IMR-90 (cell line): ENCODE measurements at regions not wholly inside any gene's neighbourhood (a gene's known extent, or its start where the extent isn't known, plus 50 kb on each side); places are given as distances from the start of the nearest gene placed in this dataset.

Source experiments
- ATAC-seq: fragments of 200-7000 bp; cut with Tn5 transposase; 2 replicates; pipeline ENCODE4 v1.9.1; 2020; ENCODE audit warnings: low read depth, mild to moderate bottlenecking, moderate library complexity
- BruUV-seq: library from RNA; stranded (reverse); fragments of 400-500 nt; replicated peaks from 2 replicates; lab custom pipeline; 2021; lab: Mats Ljungman, UMichigan
- CTCF ChIA-PET: fragments of 300-600 bp; formaldehyde crosslinking; extraction: SDS; loops from one replicate; lab custom pipeline; 2021; ENCODE audit warnings: antibody characterized with exemption; lab: Yijun Ruan, JAX
- POLR2A ChIA-PET: fragments of 300-600 bp; sonication (Branson Sonifier 250); formaldehyde crosslinking; loops from one replicate; lab custom pipeline; 2022; ENCODE audit warnings: antibody characterized with exemption; ENCODE audit not compliant: unreplicated experiment; lab: Charles Lee
- DNase-seq: peaks from one replicate; pipeline ENCODE4 v3.0.0; 2013
- H2AFZ ChIP-seq: replicated peaks from 2 replicates; pipeline ENCODE3; 2013; ENCODE audit warnings: low read length, mild to moderate bottlenecking; ENCODE audit not compliant: poor library complexity
- H2AK5ac ChIP-seq: 2 replicates; pipeline ENCODE4 v1.6.1; 2013; ENCODE audit warnings: low read depth, low read length, inconsistent platforms
- H2AK9ac ChIP-seq: replicated peaks from 2 replicates; pipeline ENCODE3; 2013; ENCODE audit warnings: mild to moderate bottlenecking, low read depth, low read length, moderate library complexity; ENCODE audit not compliant: poor library complexity
- H2BK120ac ChIP-seq: 2 replicates; pipeline ENCODE4 v1.6.1; 2013; ENCODE audit warnings: low read depth, low read length, inconsistent platforms
- H2BK15ac ChIP-seq: 3 replicates; pipeline ENCODE4 v1.6.1; 2013; ENCODE audit warnings: low read depth, low read length, inconsistent platforms
- H2BK20ac ChIP-seq: 2 replicates; pipeline ENCODE4 v1.6.1; 2013; ENCODE audit warnings: low read depth, mild to moderate bottlenecking, inconsistent platforms, low read length, moderate library complexity
- H2BK5ac ChIP-seq: 2 replicates; pipeline ENCODE4 v1.6.1; 2013; ENCODE audit warnings: mild to moderate bottlenecking, low read depth, low read length, inconsistent platforms; ENCODE audit not compliant: poor library complexity, severe bottlenecking
- H3K14ac ChIP-seq: replicated peaks from 2 replicates; pipeline ENCODE4 v1.6.1; 2013; ENCODE audit warnings: low read depth, low read length, inconsistent platforms
- H3K18ac ChIP-seq: 2 replicates; pipeline ENCODE4 v1.6.1; 2013; ENCODE audit warnings: low read depth, low read length, control low read depth
- H3K23ac ChIP-seq: 2 replicates; pipeline ENCODE4 v1.6.1; 2013; ENCODE audit warnings: low read depth, low read length, inconsistent platforms
- H3K27ac ChIP-seq: 2 replicates; pipeline ENCODE4 v1.5.1; 2013; ENCODE audit warnings: mild to moderate bottlenecking, control low read depth, low read length; ENCODE audit not compliant: insufficient read depth
- H3K27me3 ChIP-seq: 2 replicates; pipeline ENCODE4 v1.6.1; 2013; ENCODE audit warnings: low read length; ENCODE audit not compliant: control insufficient read depth, insufficient read depth
- H3K36me3 ChIP-seq: 2 replicates; pipeline ENCODE4 v1.6.1; 2013; ENCODE audit warnings: low read length, mixed read lengths; ENCODE audit not compliant: control insufficient read depth, insufficient read depth
- H3K4ac ChIP-seq: 2 replicates; pipeline ENCODE4 v1.6.1; 2013; ENCODE audit warnings: low read depth, low read length, inconsistent platforms
- H3K4me1 ChIP-seq: 2 replicates; pipeline ENCODE4 v1.6.1; 2013; ENCODE audit warnings: low read length, mixed read lengths; ENCODE audit not compliant: control insufficient read depth, insufficient read depth
- H3K4me2 ChIP-seq: 2 replicates; pipeline ENCODE4 v1.6.1; 2013; ENCODE audit warnings: low read depth, mild to moderate bottlenecking, control low read depth, low read length, moderate library complexity
- H3K4me3 ChIP-seq: 2 replicates; pipeline ENCODE4 v1.5.1; 2013; ENCODE audit warnings: low read depth, mild to moderate bottlenecking, control low read depth, low read length, moderate library complexity; ENCODE audit not compliant: insufficient read depth
- H3K56ac ChIP-seq: 2 replicates; pipeline ENCODE4 v1.6.1; 2013; ENCODE audit warnings: low read length, inconsistent platforms; ENCODE audit not compliant: insufficient read depth; ENCODE audit errors: extremely low read depth
- H3K79me1 ChIP-seq, 2 experiments: 2 replicates each; pipeline ENCODE4 v1.6.1; 2013; ENCODE audit warnings: low read length in 2 of 2, inconsistent platforms in 1 of 2, low read depth in 1 of 2
- H3K9ac ChIP-seq: 2 replicates; pipeline ENCODE4 v1.6.1; 2013; ENCODE audit warnings: low read depth, low read length, control low read depth
- H3K9me1 ChIP-seq: 2 replicates; pipeline ENCODE4 v1.6.1; 2013; ENCODE audit warnings: low read length, inconsistent platforms; ENCODE audit not compliant: insufficient read depth
- H3K9me3 ChIP-seq: 2 replicates; pipeline ENCODE4 v1.6.1; 2013; ENCODE audit warnings: low read length; ENCODE audit not compliant: control insufficient read depth, insufficient read depth
- H4K20me1 ChIP-seq: 2 replicates; pipeline ENCODE4 v1.6.1; 2013; ENCODE audit warnings: low read length, inconsistent platforms; ENCODE audit not compliant: insufficient read depth
- H4K5ac ChIP-seq: 2 replicates; pipeline ENCODE4 v1.6.1; 2013; ENCODE audit warnings: mild to moderate bottlenecking, low read depth, low read length, control low read depth
- H4K8ac ChIP-seq, 2 experiments: 2 replicates each; pipeline ENCODE4 v1.6.1; 2013; ENCODE audit warnings: low read depth in 2 of 2, low read length in 2 of 2, control low read depth in 1 of 2, inconsistent platforms in 1 of 2
- H4K91ac ChIP-seq: 2 replicates; pipeline ENCODE4 v1.6.1; 2013; ENCODE audit warnings: low read depth, low read length, inconsistent platforms; ENCODE audit not compliant: insufficient read depth
- BHLHE40 ChIP-seq: fragments of 150-350 bp; IDR thresholded peaks from 2 replicates; pipeline ENCODE4 v1.6.1; 2016; ENCODE audit warnings: mild to moderate bottlenecking, low read depth, low read length
- CHD1 ChIP-seq: IDR thresholded peaks from 2 replicates; pipeline ENCODE4 v1.6.1; 2012; ENCODE audit warnings: low read depth, low read length, improper control_type of control experiment
- FOS ChIP-seq: fragments of 150-350 bp; IDR thresholded peaks from 2 replicates; pipeline ENCODE4 v1.6.1; 2016; ENCODE audit warnings: low read depth, low read length
- MAFK ChIP-seq: IDR thresholded peaks from 2 replicates; pipeline ENCODE4 v1.6.1; 2012; ENCODE audit warnings: low read depth, low read length, improper control_type of control experiment
- MAZ ChIP-seq: IDR thresholded peaks from 2 replicates; pipeline ENCODE4 v1.6.1; 2012; ENCODE audit warnings: low read depth, mild to moderate bottlenecking, low read length, improper control_type of control experiment, moderate library complexity, borderline replicate concordance
- RAD21 ChIP-seq: IDR thresholded peaks from 2 replicates; pipeline ENCODE4 v1.6.1; 2012; ENCODE audit warnings: low read length, improper control_type of control experiment
- USF2 ChIP-seq: fragments of 150-350 bp; IDR thresholded peaks from 2 replicates; pipeline ENCODE4 v1.6.1; 2017; ENCODE audit warnings: mild to moderate bottlenecking, antibody characterized with exemption, low read length, low read depth
- WGBS, 2 experiments: methylation state at CpG; one replicate each; pipeline versions ENCODE4 v1.1.5 to v1.1.7; 2013; ENCODE audit warnings: missing lambda C conversion rate in 2 of 2; ENCODE audit not compliant: insufficient read length in 1 of 2; ENCODE audit errors: extremely low coverage in 2 of 2; 5-methylcytosine and 5-hydroxymethylcytosine counted together
- dilution Hi-C: fragments of 300-500 bp; cut with HindIII; formaldehyde crosslinking; loops from one replicate; pipeline ENCODE4 v1.14.3; 2018; ENCODE audit warnings: low sequenced_read_pairs; ENCODE audit not compliant: unreplicated experiment
- in situ Hi-C: fragments of 300-500 bp; cut with MboI; formaldehyde crosslinking; loops from 3 replicates; pipeline ENCODE4 v1.14.3; 2019; ENCODE audit warnings: low sequenced_read_pairs, inconsistent platforms, mixed read lengths
- intact Hi-C: fragments of 100-400 bp; cut with micrococcal nuclease; formaldehyde crosslinking; loops from 2 replicates; pipeline ENCODE4 v1.10.0; 2022

GRCh38 chr10:63752318-63752717 is 231.1 kb downstream of the REEP3 start:
- Histone ChIP-seq H3K9me1 (no peaks in the 10 kb centered on the region), H3K14ac (no peak overlapping the region), H4K91ac (no peak overlapping the region), H3K23ac (no peak overlapping the region), H3K27ac (no peak overlapping the region), H3K36me3 (no peaks in the 10 kb centered on the region), H3K27me3 (peaks cover 1% of the 10 kb centered on the region; the same call in 1 of the 2 replicates), H3K79me1 (no peaks in the 10 kb centered on the region), H4K8ac (no peak overlapping the region), H3K9ac (no peak overlapping the region), H3K9me3 (no peaks in the 10 kb centered on the region), H3K56ac (no peak overlapping the region), H2BK15ac (no peak overlapping the region), H3K4me3 (no peak overlapping the region), H2BK20ac (no peak overlapping the region), H4K5ac (no peak overlapping the region), H2AK5ac (no peak overlapping the region), H2BK120ac (no peak overlapping the region), H4K20me1 (no peaks in the 10 kb centered on the region), H3K4ac (no peak overlapping the region), H3K18ac (no peak overlapping the region), H3K4me1 (no peaks in the 10 kb centered on the region), H2AK9ac (no peak overlapping the region), H2BK5ac (no peak overlapping the region), H2AFZ (no peak overlapping the region), H3K4me2 (no peak overlapping the region)
- ChIA-PET POLR2A (no interaction called here), CTCF (interaction anchor here (1.2 kb wide), 1 partner anchor 32 kb away, joined by 3 read pairs; no protein-coding TSS in a partner anchor)
- TF ChIP-seq USF2 (no peak), FOS (no peak), MAZ (no peak), MAFK (no peak), RAD21 (no peak), CHD1 (no peak), BHLHE40 (no peak)
- WGBS, 2 experiments, result no CpG with 5 or more reads among the region's 6 CpGs
- intact Hi-C loops, result no loop called here
- dilution Hi-C loops, result no loop called here
- no TSS peak for BruUV-seq
- in situ Hi-C loops, result no loop called here
- DNase-seq (no peak), ATAC-seq (no peak)
